ENCODE measurements at regions not wholly inside any gene's neighbourhood (a gene's known extent, or its start where the extent isn't known, plus 50 kb on each side); places are given as distances from the start of the nearest gene placed in this dataset.

GRCh38 chr10:61325223-61325960, 127.8 kb downstream of the TMEM26 start:
- dilution Hi-C loops (cut with HindIII; ENCODE audit: low sequenced_read_pairs, unreplicated experiment): no loop called here
- in situ Hi-C loops (cut with MboI; ENCODE audit: low sequenced_read_pairs): no loop called here
- Histone ChIP-seq H3K23ac (ENCODE audit: low read depth, low read length) (no peak overlapping the region), H3K4me2 (ENCODE audit: low read depth, low read length) (no peak overlapping the region), H3K9ac (ENCODE audit: low read depth, low read length) (no peak overlapping the region), H2BK20ac (ENCODE audit: low read depth, low read length) (no peak overlapping the region), H4K8ac (ENCODE audit: low read depth in 2 of 2, low read length in 2 of 2) (no peak overlapping the region), H3K9me1 (ENCODE audit: insufficient read depth, low read length) (no peaks in the 10 kb centered on the region), H2BK120ac (ENCODE audit: low read depth, low read length) (no peak overlapping the region), H2BK15ac (ENCODE audit: low read depth, low read length) (no peak overlapping the region), H3K9me3 (ENCODE audit: control insufficient read depth, insufficient read depth, low read length) (no peaks in the 10 kb centered on the region), H2AK9ac (replicated peaks; ENCODE audit: low read depth, low read length, poor library complexity) (no peak overlapping the region), H3K36me3 (ENCODE audit: control insufficient read depth, insufficient read depth, low read length) (no peaks in the 10 kb centered on the region), H3K14ac (replicated peaks; ENCODE audit: low read depth, low read length) (no peak overlapping the region), H4K5ac (ENCODE audit: low read depth, low read length) (no peak overlapping the region), H3K56ac (ENCODE audit: extremely low read depth, insufficient read depth, low read length) (no peak overlapping the region), H3K4ac (ENCODE audit: low read depth, low read length) (no peak overlapping the region), H4K20me1 (ENCODE audit: insufficient read depth, low read length) (no peaks in the 10 kb centered on the region), H3K4me1 (ENCODE audit: control insufficient read depth, insufficient read depth, low read length) (no peaks in the 10 kb centered on the region), H3K4me3 (ENCODE audit: insufficient read depth, low read depth, low read length) (no peak overlapping the region), H3K27ac (ENCODE audit: insufficient read depth, low read length) (no peak overlapping the region), H2BK5ac (ENCODE audit: low read depth, low read length, poor library complexity, severe bottlenecking) (no peak overlapping the region), H2AFZ (replicated peaks; ENCODE audit: low read length, poor library complexity) (no peak overlapping the region), H3K18ac (ENCODE audit: low read depth, low read length) (no peak overlapping the region), H3K27me3 (ENCODE audit: control insufficient read depth, insufficient read depth, low read length) (no peaks in the 10 kb centered on the region), H4K91ac (ENCODE audit: insufficient read depth, low read depth, low read length) (no peak overlapping the region), H2AK5ac (ENCODE audit: low read depth, low read length) (no peak overlapping the region), H3K79me1 (ENCODE audit: low read depth in 1 of 2, low read length in 2 of 2) (no peaks in the 10 kb centered on the region)
- TF ChIP-seq CHD1 (IDR thresholded peaks at IDR 0.05; ENCODE audit: low read depth, low read length) (no peak), RCOR1 (IDR thresholded peaks at IDR 0.05; ENCODE audit: insufficient replicate concordance, low read length) (no peak), CEBPB (IDR thresholded peaks at IDR 0.05; ENCODE audit: low read depth, low read length) (no peak), POLR2A (IDR thresholded peaks at IDR 0.05; ENCODE audit: low read depth, low read length) (no peak), MAZ (IDR thresholded peaks at IDR 0.05; ENCODE audit: borderline replicate concordance, low read depth, low read length) (no peak), CTCF (conservative IDR thresholded peaks at IDR 0.05; ENCODE audit: low read depth, low read length) (no peak), FOS (IDR thresholded peaks at IDR 0.05; ENCODE audit: low read depth, low read length) (no peak), BHLHE40 (IDR thresholded peaks at IDR 0.05; ENCODE audit: low read depth, low read length) (no peak), RAD21 (IDR thresholded peaks at IDR 0.05; ENCODE audit: low read length) (no peak), NFE2L2 (IDR thresholded peaks at IDR 0.05; ENCODE audit: low read depth, low read length) (no peak), MXI1 (IDR thresholded peaks at IDR 0.05; ENCODE audit: borderline replicate concordance, low read depth, low read length) (no peak), MAFK (IDR thresholded peaks at IDR 0.05; ENCODE audit: low read depth, low read length) (no peak), SMC3 (IDR thresholded peaks at IDR 0.05; ENCODE audit: low read depth, low read length) (no peak), RFX5 (IDR thresholded peaks at IDR 0.05; ENCODE audit: low read depth, low read length) (no peak), USF2 (IDR thresholded peaks at IDR 0.05; ENCODE audit: low read depth, low read length) (no peak), ELK1 (IDR thresholded peaks at IDR 0.05; ENCODE audit: borderline replicate concordance, low read depth, low read length) (no peak)
- no CpG with 5 or more reads among the region's 5 CpGs for whole genome bisulfite sequencing, 2 experiments (ENCODE audit: extremely low coverage in 2 of 2, insufficient read length in 1 of 2)
- intact Hi-C loops (cut with micrococcal nuclease): no loop called here
- ChIA-PET CTCF (interaction anchor here (0.6 to 1.2 kb wide), 3 partner anchors 8 to 483 kb away, joined by 3 to 5 read pairs (median 3); no protein-coding TSS in a partner anchor), POLR2A (ENCODE audit: unreplicated experiment) (no interaction called here)
- DNase-seq (no peak), ATAC-seq (ENCODE audit: low read depth) (no peak)
- no TSS peak for BruUV-seq (replicated peaks)
